ENCODE measurements at regions not wholly inside any gene's neighbourhood (a gene's known extent, or its start where the extent isn't known, plus 50 kb on each side); places are given as distances from the start of the nearest gene placed in this dataset.

GRCh38 chr15:47862402-47862801, 145.1 kb downstream of the SEMA6D start:
- TF ChIP-seq CTCF (IDR thresholded peaks at IDR 0.05; ENCODE audit: low read length, missing control alignments): no peak
- no peak for DNase-seq (ENCODE audit: low read depth)
- no peak overlapping the region for H3K4me3 ChIP-seq (replicated peaks; ENCODE audit: low read depth, low read length)

DNA sequence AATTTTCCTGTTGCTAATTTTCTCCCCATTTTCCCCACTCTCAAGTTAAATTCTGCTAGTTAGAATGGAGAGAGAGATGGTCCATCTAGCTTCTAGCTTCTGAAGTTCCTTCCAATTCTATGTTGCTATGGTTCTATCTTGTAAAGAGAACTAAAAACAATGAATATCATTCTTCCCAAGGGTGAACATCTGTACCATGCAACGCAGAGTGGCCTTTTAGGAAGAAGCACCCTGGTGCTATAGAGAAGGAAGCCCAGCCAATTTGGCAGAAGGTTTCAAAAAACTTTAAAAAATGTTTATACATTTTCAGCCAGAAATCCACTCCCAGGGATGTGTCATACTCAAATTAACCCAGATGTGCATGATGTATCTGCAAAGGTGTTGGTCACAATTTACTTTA, 149.1 kb downstream of the SEMA6D start:
- H3K4me3 ChIP-seq (replicated peaks; ENCODE audit: low read depth, low read length): no peak overlapping the region
- no peak for TF ChIP-seq CTCF (IDR thresholded peaks at IDR 0.05; ENCODE audit: low read length, missing control alignments)
- no peak for DNase-seq (ENCODE audit: low read depth)

- no peak for TF ChIP-seq CTCF (IDR thresholded peaks at IDR 0.05; ENCODE audit: low read length, missing control alignments)
- DNase-seq (ENCODE audit: low read depth): no peak
- no peak overlapping the region for H3K4me3 ChIP-seq (replicated peaks; ENCODE audit: low read depth, low read length)
Observed at GRCh38 chr15:47870300-47870955, 153.1 kb downstream of the SEMA6D start.

DNA sequence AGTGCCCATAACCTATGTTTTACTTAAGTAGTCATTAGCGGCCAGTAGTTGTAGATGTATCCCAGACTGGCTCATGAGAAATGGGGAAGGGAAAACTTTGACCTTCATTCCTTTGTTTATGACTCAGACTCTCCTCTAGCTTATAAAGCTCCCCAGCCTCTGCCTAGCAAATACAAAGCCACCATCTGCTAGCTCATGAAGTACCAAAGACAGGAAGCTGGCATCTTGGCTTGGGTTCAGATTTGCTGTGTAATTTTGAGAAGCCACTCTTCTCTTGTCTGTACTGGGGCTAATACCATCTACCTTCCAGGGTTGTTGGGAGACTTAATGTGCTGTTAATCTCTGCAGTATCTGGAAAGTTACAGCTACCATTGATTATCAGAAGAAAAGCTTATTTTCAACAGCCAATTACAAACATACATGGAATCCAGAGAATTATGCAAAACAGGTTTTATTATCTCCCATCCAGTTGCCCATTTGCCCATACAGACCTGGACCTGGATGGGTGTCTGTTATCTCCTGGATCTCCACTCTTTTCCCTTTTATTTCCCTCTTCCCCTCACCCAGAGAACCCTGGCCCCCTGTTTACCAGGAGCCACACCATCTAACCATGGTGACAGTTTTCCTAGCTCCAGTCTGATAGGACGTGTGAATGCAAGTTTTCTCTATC, 153.8 kb downstream of the SEMA6D start:
- peak; percentile 46 for DNase-seq (ENCODE audit: low read depth)
- TF ChIP-seq CTCF (IDR thresholded peaks at IDR 0.05; ENCODE audit: low read length, missing control alignments): no peak
- no peak overlapping the region for H3K4me3 ChIP-seq (replicated peaks; ENCODE audit: low read depth, low read length)

GRCh38 chr15:47872208-47872607, 154.9 kb downstream of the SEMA6D start:
- DNase-seq (ENCODE audit: low read depth): no peak
- TF ChIP-seq CTCF (IDR thresholded peaks at IDR 0.05; ENCODE audit: low read length, missing control alignments): no peak
- H3K4me3 ChIP-seq (replicated peaks; ENCODE audit: low read depth, low read length): no peak overlapping the region

DNA sequence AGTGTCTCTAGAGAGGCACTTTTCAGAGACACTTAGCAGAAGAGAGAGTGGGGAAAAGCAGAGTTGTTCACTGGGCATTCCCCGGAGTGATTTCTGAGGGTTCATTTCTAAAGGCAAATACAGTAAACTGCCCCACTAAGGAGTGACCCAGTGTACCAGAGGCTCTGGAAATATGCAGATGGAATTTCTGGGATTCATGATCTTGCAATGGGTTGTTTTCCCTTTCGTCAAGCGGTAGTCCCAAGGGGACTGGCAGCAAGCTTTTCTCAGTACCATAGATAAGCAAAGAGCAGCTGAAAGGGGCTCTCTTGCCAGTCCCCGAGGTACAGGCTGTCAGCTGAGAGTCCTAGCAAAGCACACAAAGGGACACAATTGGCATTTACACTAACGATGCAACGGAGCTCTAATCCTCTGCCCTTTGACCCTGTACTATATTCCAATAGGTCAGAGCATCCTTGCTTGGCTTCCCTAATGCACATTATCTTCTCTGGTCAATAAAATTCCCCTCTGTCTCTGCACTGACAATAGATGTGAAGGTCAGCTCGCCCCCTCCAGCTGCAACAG, 155.6 kb downstream of the SEMA6D start:
- no peak for TF ChIP-seq CTCF (IDR thresholded peaks at IDR 0.05; ENCODE audit: low read length, missing control alignments)
- peak; percentile 4 for DNase-seq (ENCODE audit: low read depth)
- no peak overlapping the region for H3K4me3 ChIP-seq (replicated peaks; ENCODE audit: low read depth, low read length)
